Gastroesophageal sphincter (tissue), 3 donors: ENCODE measurements at regions not wholly inside any gene's neighbourhood (a gene's known extent, or its start where the extent isn't known, plus 50 kb on each side); places are given as distances from the start of the nearest gene placed in this dataset.

Source experiments
- POLR2A ChIP-seq, 2 donors: fragments of 450-650 bp; IDR thresholded peaks; one replicate each; pipeline ENCODE4 v1.6.1; 2017; ENCODE audit warnings: antibody characterized with exemption in 2 of 2, mild to moderate bottlenecking in 2 of 2, moderate library complexity in 1 of 2
- TF ChIP-seq, protein P1 (sequence below), 4 experiments: fragments of 200-600 bp in 2 of 4; fragments of 450-650 bp in 2 of 4; sonication (generic) in 1 of 4; IDR thresholded peaks; one replicate each; pipeline ENCODE4 v1.5.1; 2017 to 2019; ENCODE audit warnings: antibody characterized with exemption in 4 of 4, mild to moderate bottlenecking in 2 of 4, moderate library complexity in 2 of 4

- TF ChIP-seq, protein P1, sequence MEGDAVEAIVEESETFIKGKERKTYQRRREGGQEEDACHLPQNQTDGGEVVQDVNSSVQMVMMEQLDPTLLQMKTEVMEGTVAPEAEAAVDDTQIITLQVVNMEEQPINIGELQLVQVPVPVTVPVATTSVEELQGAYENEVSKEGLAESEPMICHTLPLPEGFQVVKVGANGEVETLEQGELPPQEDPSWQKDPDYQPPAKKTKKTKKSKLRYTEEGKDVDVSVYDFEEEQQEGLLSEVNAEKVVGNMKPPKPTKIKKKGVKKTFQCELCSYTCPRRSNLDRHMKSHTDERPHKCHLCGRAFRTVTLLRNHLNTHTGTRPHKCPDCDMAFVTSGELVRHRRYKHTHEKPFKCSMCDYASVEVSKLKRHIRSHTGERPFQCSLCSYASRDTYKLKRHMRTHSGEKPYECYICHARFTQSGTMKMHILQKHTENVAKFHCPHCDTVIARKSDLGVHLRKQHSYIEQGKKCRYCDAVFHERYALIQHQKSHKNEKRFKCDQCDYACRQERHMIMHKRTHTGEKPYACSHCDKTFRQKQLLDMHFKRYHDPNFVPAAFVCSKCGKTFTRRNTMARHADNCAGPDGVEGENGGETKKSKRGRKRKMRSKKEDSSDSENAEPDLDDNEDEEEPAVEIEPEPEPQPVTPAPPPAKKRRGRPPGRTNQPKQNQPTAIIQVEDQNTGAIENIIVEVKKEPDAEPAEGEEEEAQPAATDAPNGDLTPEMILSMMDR (IDR thresholded peaks at IDR 0.05): no peak
- TF ChIP-seq POLR2A (IDR thresholded peaks at IDR 0.05): no peak
Measured at GRCh38 chr1:187645651-187646050, 816.9 kb downstream of the PLA2G4A start.
